WERI-Rb-1 (cell line): ENCODE measurements at regions not wholly inside any gene's neighbourhood (a gene's known extent, or its start where the extent isn't known, plus 50 kb on each side); places are given as distances from the start of the nearest gene placed in this dataset.

Experiments used
- DNase-seq: peaks from one replicate; pipeline ENCODE4 v3.0.0-alpha.2; 2020
- H3K27ac ChIP-seq: fragments of 250-450 bp; sonication (Bioruptor Pico); 2 replicates; pipeline ENCODE4 v1.5.1; 2020; ENCODE audit warnings: mild to moderate bottlenecking, moderate library complexity
- H3K27me3 ChIP-seq: fragments of 250-450 bp; sonication (Bioruptor Pico); 2 replicates; pipeline ENCODE4 v1.5.1; 2021; ENCODE audit warnings: mild to moderate bottlenecking, low read depth, moderate library complexity; ENCODE audit not compliant: insufficient read depth, severe bottlenecking
- H3K36me3 ChIP-seq: fragments of 250-450 bp; sonication (Bioruptor Pico); 2 replicates; pipeline ENCODE4 v1.5.1; 2020; ENCODE audit warnings: mild to moderate bottlenecking, moderate library complexity
- H3K4me3 ChIP-seq: 2 replicates; pipeline ENCODE4 v1.5.1; 2011; ENCODE audit warnings: low read depth, mild to moderate bottlenecking, control low read depth, low read length
- H3K9me3 ChIP-seq: fragments of 250-450 bp; sonication (Bioruptor Pico); 2 replicates; pipeline ENCODE4 v1.5.1; 2021; ENCODE audit warnings: mild to moderate bottlenecking, moderate library complexity; ENCODE audit not compliant: severe bottlenecking
- TF ChIP-seq, protein P1 (sequence below): IDR thresholded peaks from 2 replicates; pipeline ENCODE4 v1.5.1; 2011; ENCODE audit warnings: low read depth, mild to moderate bottlenecking, control low read depth, inconsistent platforms, low read length

- TF ChIP-seq, protein P1, sequence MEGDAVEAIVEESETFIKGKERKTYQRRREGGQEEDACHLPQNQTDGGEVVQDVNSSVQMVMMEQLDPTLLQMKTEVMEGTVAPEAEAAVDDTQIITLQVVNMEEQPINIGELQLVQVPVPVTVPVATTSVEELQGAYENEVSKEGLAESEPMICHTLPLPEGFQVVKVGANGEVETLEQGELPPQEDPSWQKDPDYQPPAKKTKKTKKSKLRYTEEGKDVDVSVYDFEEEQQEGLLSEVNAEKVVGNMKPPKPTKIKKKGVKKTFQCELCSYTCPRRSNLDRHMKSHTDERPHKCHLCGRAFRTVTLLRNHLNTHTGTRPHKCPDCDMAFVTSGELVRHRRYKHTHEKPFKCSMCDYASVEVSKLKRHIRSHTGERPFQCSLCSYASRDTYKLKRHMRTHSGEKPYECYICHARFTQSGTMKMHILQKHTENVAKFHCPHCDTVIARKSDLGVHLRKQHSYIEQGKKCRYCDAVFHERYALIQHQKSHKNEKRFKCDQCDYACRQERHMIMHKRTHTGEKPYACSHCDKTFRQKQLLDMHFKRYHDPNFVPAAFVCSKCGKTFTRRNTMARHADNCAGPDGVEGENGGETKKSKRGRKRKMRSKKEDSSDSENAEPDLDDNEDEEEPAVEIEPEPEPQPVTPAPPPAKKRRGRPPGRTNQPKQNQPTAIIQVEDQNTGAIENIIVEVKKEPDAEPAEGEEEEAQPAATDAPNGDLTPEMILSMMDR: no peak
- Histone ChIP-seq H3K4me3 (no peak overlapping the region), H3K9me3 (no peaks in the 10 kb centered on the region), H3K36me3 (no peaks in the 10 kb centered on the region), H3K27ac (no peak overlapping the region), H3K27me3 (no peaks in the 10 kb centered on the region)
- DNase-seq: no peak
Measured at GRCh38 chr12:97167598-97167997, 260.5 kb downstream of the NEDD1 start.

GRCh38 chr12:97168804-97169203 is 261.7 kb downstream of the NEDD1 start:
- Histone ChIP-seq H3K27me3 (peaks cover 2% of the 10 kb centered on the region), H3K9me3 (no peaks in the 10 kb centered on the region), H3K36me3 (no peaks in the 10 kb centered on the region), H3K4me3 (no peak overlapping the region), H3K27ac (no peak overlapping the region)
- DNase-seq: no peak
- TF ChIP-seq, protein P1: no peak

DNA sequence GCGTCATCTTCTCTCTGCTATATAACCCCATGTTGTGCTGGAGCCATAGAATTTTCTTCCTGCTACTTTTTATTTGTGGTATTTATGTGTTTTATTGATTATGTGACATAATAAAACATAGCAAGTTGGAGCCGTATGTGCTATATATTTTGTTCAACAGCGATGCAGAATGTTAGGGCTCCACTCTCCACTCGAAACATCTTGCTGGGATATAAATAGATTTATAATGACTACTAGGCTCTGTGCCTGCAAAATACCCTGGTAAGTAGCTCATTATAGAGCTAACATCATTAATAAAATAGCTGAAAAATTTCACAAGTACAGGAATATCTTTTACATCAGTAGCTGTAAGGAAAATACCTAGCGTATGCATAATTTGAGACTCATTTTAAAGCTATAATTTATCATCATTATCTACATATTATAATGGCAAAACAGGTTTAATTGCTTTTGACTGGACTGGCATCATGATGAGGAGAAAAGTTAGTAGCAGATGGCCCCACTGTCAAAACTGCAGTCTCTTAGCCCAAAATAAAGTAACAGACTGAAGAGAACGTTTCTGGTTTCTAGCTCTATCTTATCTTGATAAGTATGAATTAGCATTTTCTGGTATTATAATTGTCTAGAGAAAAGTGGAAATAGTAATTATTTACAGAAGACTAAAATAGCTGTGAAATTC is 263.0 kb downstream of the NEDD1 start:
- no peak overlapping the region for H3K4me3 ChIP-seq
- H3K9me3 ChIP-seq: no peaks in the 10 kb centered on the region
- H3K36me3 ChIP-seq: no peaks in the 10 kb centered on the region
- DNase-seq: no peak
- peaks cover 5% of the 10 kb centered on the region for H3K27me3 ChIP-seq
- no peak overlapping the region for H3K27ac ChIP-seq
- TF ChIP-seq, protein P1: no peak

DNA sequence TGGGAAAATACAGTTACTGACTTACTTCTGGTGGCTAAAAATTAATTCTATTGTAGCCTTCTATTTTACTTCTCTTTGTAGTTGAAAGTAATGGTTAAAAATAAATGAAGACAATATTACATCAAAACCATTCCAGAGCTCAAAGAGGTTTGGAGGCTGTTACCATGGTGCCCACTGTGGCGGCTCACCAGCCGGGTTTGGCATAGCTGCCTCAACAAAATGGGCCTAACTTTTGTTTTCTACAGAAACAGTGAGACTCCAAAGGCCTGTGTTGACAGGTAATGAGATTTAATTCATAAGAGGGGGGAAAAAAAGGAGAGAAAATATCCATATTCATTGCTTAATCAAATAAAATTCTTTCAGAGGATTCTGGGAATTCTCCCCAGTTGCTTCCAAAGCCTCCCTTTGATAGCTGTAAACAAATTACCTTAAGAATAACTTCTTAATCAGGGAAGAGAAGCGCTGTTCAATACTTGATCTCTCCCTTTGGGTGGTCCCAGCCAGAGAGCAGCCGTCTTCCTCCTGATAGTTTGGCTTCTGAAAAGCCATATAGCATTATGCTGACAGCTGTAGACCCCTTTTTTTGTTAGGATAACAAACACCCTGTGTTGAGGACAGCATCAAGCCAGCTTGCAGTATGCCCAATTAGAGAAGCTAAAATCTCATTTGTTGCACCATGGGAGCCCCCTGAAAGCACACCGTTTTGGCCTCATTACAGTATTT is 266.8 kb downstream of the NEDD1 start:
- Histone ChIP-seq H3K9me3 (no peaks in the 10 kb centered on the region), H3K4me3 (no peak overlapping the region), H3K27me3 (peaks cover 5% of the 10 kb centered on the region), H3K27ac (no peak overlapping the region), H3K36me3 (no peaks in the 10 kb centered on the region)
- no peak for DNase-seq
- TF ChIP-seq, protein P1: no peak

- TF ChIP-seq, protein P1: no peak
- DNase-seq: no peak
- Histone ChIP-seq H3K9me3 (no peaks in the 10 kb centered on the region), H3K27ac (no peak overlapping the region), H3K4me3 (no peak overlapping the region), H3K27me3 (peaks cover 10% of the 10 kb centered on the region), H3K36me3 (no peaks in the 10 kb centered on the region)
Measured at GRCh38 chr12:97177481-97177880, 270.4 kb downstream of the NEDD1 start.
